ENCODE measurements at regions not wholly inside any gene's neighbourhood (a gene's known extent, or its start where the extent isn't known, plus 50 kb on each side); places are given as distances from the start of the nearest gene placed in this dataset.

GRCh38 chr17:79423811-79424465, 186.9 kb downstream of the RBFOX3 start:
- TF ChIP-seq ZNF317 (CRISPR knock-in tag; IDR thresholded peaks at IDR 0.05; ENCODE audit: borderline replicate concordance, low read depth) (no peak), OVOL2 (CRISPR knock-in tag; IDR thresholded peaks at IDR 0.05; ENCODE audit: borderline replicate concordance) (no peak), MXD4 (CRISPR knock-in tag; IDR thresholded peaks at IDR 0.05; ENCODE audit: borderline replicate concordance) (no peak), CDX4 (CRISPR knock-in tag; IDR thresholded peaks at IDR 0.05; ENCODE audit: borderline replicate concordance) (no peak), IRF2 (CRISPR knock-in tag; IDR thresholded peaks at IDR 0.05; ENCODE audit: borderline replicate concordance, low read depth) (no peak), ZMAT4 (CRISPR knock-in tag; IDR thresholded peaks at IDR 0.05) (no peak), ZSCAN18 (CRISPR knock-in tag; IDR thresholded peaks at IDR 0.05) (no peak), RELA (CRISPR knock-in tag; IDR thresholded peaks at IDR 0.05; ENCODE audit: borderline replicate concordance) (no peak), CREM (CRISPR knock-in tag; IDR thresholded peaks at IDR 0.05) (no peak), HMGA2 (CRISPR knock-in tag; IDR thresholded peaks at IDR 0.05) (no peak), SMAD4 (CRISPR knock-in tag; IDR thresholded peaks at IDR 0.05) (no peak), HMGXB4 (CRISPR knock-in tag; IDR thresholded peaks at IDR 0.05) (no peak), NR3C1 (CRISPR knock-in tag; conservative IDR thresholded peaks at IDR 0.05; ENCODE audit: low read depth) (no peak), ATF2 (CRISPR knock-in tag; IDR thresholded peaks at IDR 0.05; ENCODE audit: borderline replicate concordance, low read depth) (no peak), ZNF416 (CRISPR knock-in tag; IDR thresholded peaks at IDR 0.05) (no peak), E2F4 (CRISPR knock-in tag; IDR thresholded peaks at IDR 0.05; ENCODE audit: borderline replicate concordance, low read depth) (no peak), ZNF138 (CRISPR knock-in tag; conservative IDR thresholded peaks at IDR 0.05) (no peak), GTF2I (CRISPR knock-in tag; conservative IDR thresholded peaks at IDR 0.05) (no peak)
- Mint-ChIP-seq H3K4me3 (no peak overlapping the region), H3K27me3 (ENCODE audit: low read depth) (no peaks in the 10 kb centered on the region), H3K4me1 (no peaks in the 10 kb centered on the region), H3K36me3 (no peaks in the 10 kb centered on the region), H3K27ac (no peak overlapping the region), H3K9me3 (no peaks in the 10 kb centered on the region)
- POLR2A ChIA-PET: interaction anchor here (0.7 kb wide), 1 partner anchor 200 kb away, joined by 3 read pairs; no protein-coding TSS in a partner anchor
- ATAC-seq (no peak), DNase-seq (ENCODE audit: low spot score) (no peak)
- CTCF ChIA-PET: interaction anchor here (1.0 kb wide), 1 partner anchor 14 kb away, joined by 3 read pairs; no protein-coding TSS in a partner anchor

- TF ChIP-seq USF2 (CRISPR knock-in tag; IDR thresholded peaks at IDR 0.05) (no peak), IRF1 (CRISPR knock-in tag; IDR thresholded peaks at IDR 0.05) (no peak), FOXP4 (CRISPR knock-in tag; IDR thresholded peaks at IDR 0.05) (no peak)
- H3K27ac Mint-ChIP-seq: no peak overlapping the region
- H3K9me3 Mint-ChIP-seq: no peaks in the 10 kb centered on the region
- H3K4me3 Mint-ChIP-seq: no peak overlapping the region
- no peaks in the 10 kb centered on the region for H3K36me3 Mint-ChIP-seq
- DNase-seq (ENCODE audit: low spot score): no peak
- ChIA-PET CTCF (no interaction called here), POLR2A (no interaction called here)
- no peaks in the 10 kb centered on the region for H3K4me1 Mint-ChIP-seq
- H3K27me3 Mint-ChIP-seq (ENCODE audit: low read depth): no peaks in the 10 kb centered on the region
- ATAC-seq: no peak
Observed at GRCh38 chr17:79422236-79422635, 188.6 kb downstream of the RBFOX3 start.

All from WTC11 (cell line).